ENCODE measurements at regions not wholly inside any gene's neighbourhood (a gene's known extent, or its start where the extent isn't known, plus 50 kb on each side); places are given as distances from the start of the nearest gene placed in this dataset.

DNA sequence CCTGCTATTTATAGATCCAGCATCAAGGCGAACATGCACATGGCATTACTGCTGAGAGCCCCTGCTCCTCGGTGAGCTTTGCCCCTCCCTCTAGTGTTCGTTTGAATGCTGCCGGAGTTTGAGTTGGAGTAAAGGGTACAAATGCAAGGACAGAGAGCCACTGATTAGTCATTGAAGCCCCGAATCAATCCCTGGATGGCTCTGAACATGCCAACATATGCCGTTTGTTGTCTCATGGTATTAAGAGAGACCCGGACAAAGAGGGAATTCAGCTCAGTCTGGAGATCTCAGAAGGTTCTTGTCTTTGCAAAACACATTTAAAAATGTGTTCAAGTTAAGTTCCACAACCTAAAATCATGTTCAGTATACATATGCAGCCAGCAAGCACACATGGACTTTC is 789.2 kb upstream of the NR2F2 start:
- no peak for DNase-seq (ENCODE audit: low spot score)
- ATAC-seq (ENCODE audit: low read depth) = no peak
- no peaks in the 10 kb centered on the region for H3K36me3 ChIP-seq (ENCODE audit: low read depth)
- no peak for TF ChIP-seq CTCF (IDR thresholded peaks at IDR 0.05; ENCODE audit: poor library complexity, severe bottlenecking)
- H3K4me1 ChIP-seq (ENCODE audit: insufficient read depth, poor library complexity, severe bottlenecking) = no peaks in the 10 kb centered on the region
- H3K9me3 ChIP-seq (ENCODE audit: severe bottlenecking) = no peaks in the 10 kb centered on the region
- no peaks in the 10 kb centered on the region for H3K27me3 ChIP-seq (ENCODE audit: insufficient read depth, poor library complexity, severe bottlenecking)
- no peak overlapping the region for H3K4me3 ChIP-seq (ENCODE audit: severe bottlenecking)
- no peak overlapping the region for H3K27ac ChIP-seq (ENCODE audit: poor library complexity, severe bottlenecking)

- Histone ChIP-seq H3K9me3 (ENCODE audit: severe bottlenecking) (no peaks in the 10 kb centered on the region), H3K27ac (ENCODE audit: poor library complexity, severe bottlenecking) (no peak overlapping the region), H3K4me3 (ENCODE audit: severe bottlenecking) (no peak overlapping the region), H3K36me3 (ENCODE audit: low read depth) (no peaks in the 10 kb centered on the region), H3K27me3 (ENCODE audit: insufficient read depth, poor library complexity, severe bottlenecking) (no peaks in the 10 kb centered on the region), H3K4me1 (ENCODE audit: insufficient read depth, poor library complexity, severe bottlenecking) (no peaks in the 10 kb centered on the region)
- no peak for TF ChIP-seq CTCF (IDR thresholded peaks at IDR 0.05; ENCODE audit: poor library complexity, severe bottlenecking)
- ATAC-seq (ENCODE audit: low read depth) = no peak
- no peak for DNase-seq (ENCODE audit: low spot score)
These were observed 781.2 kb upstream of the NR2F2 start for GRCh38 chr15:95549168-95549738.

DNA sequence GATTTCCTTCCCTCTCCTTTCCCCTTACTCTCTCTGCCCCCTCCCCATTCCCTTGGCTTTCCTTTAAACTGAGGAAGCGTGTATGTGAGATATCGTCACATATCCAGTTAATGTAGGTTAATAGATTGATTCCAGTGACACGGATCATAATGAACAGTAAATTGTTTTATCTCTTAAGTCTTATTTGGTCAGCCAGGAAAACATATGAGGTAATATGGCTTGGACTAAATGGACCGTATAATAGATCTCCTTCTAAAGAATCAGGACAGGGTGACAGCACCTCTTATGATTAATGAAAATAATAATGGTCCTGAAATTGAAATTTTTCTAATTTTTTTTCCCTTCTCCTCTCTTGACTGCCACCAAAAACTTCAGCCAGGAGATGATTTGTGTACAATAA is 779.8 kb upstream of the NR2F2 start:
- no peak for ATAC-seq (ENCODE audit: low read depth)
- Histone ChIP-seq H3K36me3 (ENCODE audit: low read depth) (no peaks in the 10 kb centered on the region), H3K4me3 (ENCODE audit: severe bottlenecking) (no peak overlapping the region), H3K4me1 (ENCODE audit: insufficient read depth, poor library complexity, severe bottlenecking) (no peaks in the 10 kb centered on the region), H3K27me3 (ENCODE audit: insufficient read depth, poor library complexity, severe bottlenecking) (no peaks in the 10 kb centered on the region), H3K9me3 (ENCODE audit: severe bottlenecking) (no peaks in the 10 kb centered on the region), H3K27ac (ENCODE audit: poor library complexity, severe bottlenecking) (no peak overlapping the region)
- no peak for TF ChIP-seq CTCF (IDR thresholded peaks at IDR 0.05; ENCODE audit: poor library complexity, severe bottlenecking)
- no peak for DNase-seq (ENCODE audit: low spot score)

DNA sequence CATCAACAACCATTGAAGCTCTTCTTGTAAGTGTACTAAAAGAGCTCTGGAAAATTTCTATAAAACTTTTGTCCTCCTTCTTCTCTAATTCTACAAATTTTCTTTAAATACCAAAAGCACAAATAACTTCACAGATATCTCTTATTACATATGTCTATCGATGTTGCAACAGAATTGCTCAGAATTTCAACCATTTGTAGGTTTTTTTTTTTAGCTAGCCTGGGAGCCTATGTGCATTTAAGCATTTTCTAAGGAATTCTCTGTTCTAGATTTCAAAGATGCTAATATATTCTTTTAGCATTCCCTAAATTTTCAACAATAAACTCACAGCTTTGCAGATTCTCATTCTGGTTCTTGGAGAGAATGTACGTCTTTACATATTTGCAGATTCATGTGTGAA is 774.3 kb upstream of the NR2F2 start:
- no peaks in the 10 kb centered on the region for H3K27me3 ChIP-seq (ENCODE audit: insufficient read depth, poor library complexity, severe bottlenecking)
- no peak overlapping the region for H3K4me3 ChIP-seq (ENCODE audit: severe bottlenecking)
- no peak overlapping the region for H3K27ac ChIP-seq (ENCODE audit: poor library complexity, severe bottlenecking)
- TF ChIP-seq CTCF (IDR thresholded peaks at IDR 0.05; ENCODE audit: poor library complexity, severe bottlenecking) = no peak
- peaks cover 34% of the 10 kb centered on the region for H3K4me1 ChIP-seq (ENCODE audit: insufficient read depth, poor library complexity, severe bottlenecking)
- DNase-seq (ENCODE audit: low spot score) (no peak), ATAC-seq (ENCODE audit: low read depth) (no peak)
- H3K9me3 ChIP-seq (ENCODE audit: severe bottlenecking) = no peaks in the 10 kb centered on the region
- no peaks in the 10 kb centered on the region; the same call in 1 of the 2 replicates for H3K36me3 ChIP-seq (ENCODE audit: low read depth)

GRCh38 chr15:95556866-95557225 is 773.7 kb upstream of the NR2F2 start:
- no peak for DNase-seq (ENCODE audit: low spot score)

More at GRCh38 chr15:95556866-95557225, 773.7 kb upstream of the NR2F2 start:
- Histone ChIP-seq H3K36me3 (ENCODE audit: low read depth) (no peaks in the 10 kb centered on the region; the same call in 1 of the 2 replicates), H3K4me1 (ENCODE audit: insufficient read depth, poor library complexity, severe bottlenecking) (peaks cover 34% of the 10 kb centered on the region), H3K4me3 (ENCODE audit: severe bottlenecking) (no peak overlapping the region), H3K27ac (ENCODE audit: poor library complexity, severe bottlenecking) (peak overlapping the region; percentile 51), H3K9me3 (ENCODE audit: severe bottlenecking) (no peaks in the 10 kb centered on the region), H3K27me3 (ENCODE audit: insufficient read depth, poor library complexity, severe bottlenecking) (no peaks in the 10 kb centered on the region)
- TF ChIP-seq CTCF (IDR thresholded peaks at IDR 0.05; ENCODE audit: poor library complexity, severe bottlenecking) = no peak
- ATAC-seq (ENCODE audit: low read depth) = no peak
